ENCODE measurements at regions not wholly inside any gene's neighbourhood (a gene's known extent, or its start where the extent isn't known, plus 50 kb on each side); places are given as distances from the start of the nearest gene placed in this dataset.

DNA sequence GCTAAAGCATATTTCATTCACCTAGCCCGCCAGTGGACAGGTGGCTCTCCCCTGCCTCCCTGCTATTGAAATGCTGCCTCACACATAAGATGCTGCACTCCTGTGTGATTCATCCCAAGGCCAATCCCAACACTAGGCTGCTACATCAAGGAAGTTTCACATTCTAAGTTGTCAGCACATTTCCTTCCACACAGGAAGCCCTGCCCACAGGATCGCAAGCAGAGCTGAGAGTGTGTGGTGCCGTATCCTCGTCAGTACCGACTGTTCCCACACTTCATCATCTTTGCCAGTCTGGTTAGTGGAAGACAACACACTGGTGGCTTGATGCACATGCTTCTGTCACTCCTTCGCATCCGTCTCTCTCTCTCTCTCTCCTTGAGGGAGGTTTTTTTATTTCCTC lies 194.3 kb upstream of the PPP2R2D start:
- intact Hi-C loops (cut with DNase I; ENCODE audit: low total_unique reads): no loop called here
- peaks cover 0 to 6% of the 10 kb centered on the region in 2 donors for H3K27me3 ChIP-seq
- H3K4me1 ChIP-seq: no peaks in the 10 kb centered on the region
- DNase-seq: no peak
- peaks cover 0 to 13% (median 12%) of the 10 kb centered on the region in 3 donors for H3K9me3 ChIP-seq
- no peaks in the 10 kb centered on the region for H3K36me3 ChIP-seq
- H3K4me3 ChIP-seq: no peak overlapping the region
- TF ChIP-seq, protein P1, sequence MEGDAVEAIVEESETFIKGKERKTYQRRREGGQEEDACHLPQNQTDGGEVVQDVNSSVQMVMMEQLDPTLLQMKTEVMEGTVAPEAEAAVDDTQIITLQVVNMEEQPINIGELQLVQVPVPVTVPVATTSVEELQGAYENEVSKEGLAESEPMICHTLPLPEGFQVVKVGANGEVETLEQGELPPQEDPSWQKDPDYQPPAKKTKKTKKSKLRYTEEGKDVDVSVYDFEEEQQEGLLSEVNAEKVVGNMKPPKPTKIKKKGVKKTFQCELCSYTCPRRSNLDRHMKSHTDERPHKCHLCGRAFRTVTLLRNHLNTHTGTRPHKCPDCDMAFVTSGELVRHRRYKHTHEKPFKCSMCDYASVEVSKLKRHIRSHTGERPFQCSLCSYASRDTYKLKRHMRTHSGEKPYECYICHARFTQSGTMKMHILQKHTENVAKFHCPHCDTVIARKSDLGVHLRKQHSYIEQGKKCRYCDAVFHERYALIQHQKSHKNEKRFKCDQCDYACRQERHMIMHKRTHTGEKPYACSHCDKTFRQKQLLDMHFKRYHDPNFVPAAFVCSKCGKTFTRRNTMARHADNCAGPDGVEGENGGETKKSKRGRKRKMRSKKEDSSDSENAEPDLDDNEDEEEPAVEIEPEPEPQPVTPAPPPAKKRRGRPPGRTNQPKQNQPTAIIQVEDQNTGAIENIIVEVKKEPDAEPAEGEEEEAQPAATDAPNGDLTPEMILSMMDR (IDR thresholded peaks at IDR 0.05): no peak
- H3K27ac ChIP-seq: no peak overlapping the region

DNA sequence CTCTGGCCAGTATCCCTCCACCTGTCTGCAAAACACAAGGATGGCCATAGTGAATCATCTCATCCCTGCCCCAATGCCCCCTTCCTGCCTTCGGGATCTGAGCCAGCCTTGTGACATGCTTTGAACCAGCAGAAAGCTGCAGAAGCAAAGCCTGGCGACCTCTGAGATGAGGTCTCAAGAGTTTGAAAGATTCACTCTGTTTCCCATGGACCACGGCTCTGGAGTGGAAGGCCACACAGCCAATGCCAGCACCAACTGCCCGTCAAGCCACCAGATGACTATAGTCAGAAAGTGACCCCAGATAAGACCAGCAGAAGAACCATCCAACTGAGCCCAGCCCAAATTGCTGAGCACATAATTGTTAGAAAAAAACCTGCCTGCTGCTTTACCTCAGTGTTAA lies 193.9 kb upstream of the PPP2R2D start:
- no peaks in the 10 kb centered on the region for H3K4me1 ChIP-seq
- H3K36me3 ChIP-seq: no peaks in the 10 kb centered on the region
- peaks cover 0 to 13% (median 12%) of the 10 kb centered on the region in 3 donors for H3K9me3 ChIP-seq
- no peak for DNase-seq
- H3K27me3 ChIP-seq: peaks cover 0 to 3% of the 10 kb centered on the region in 2 donors
- no peak overlapping the region for H3K4me3 ChIP-seq
- intact Hi-C loops (cut with DNase I; ENCODE audit: low total_unique reads): no loop called here
- TF ChIP-seq, protein P1 (IDR thresholded peaks at IDR 0.05): no peak
- H3K27ac ChIP-seq: no peak overlapping the region

DNA sequence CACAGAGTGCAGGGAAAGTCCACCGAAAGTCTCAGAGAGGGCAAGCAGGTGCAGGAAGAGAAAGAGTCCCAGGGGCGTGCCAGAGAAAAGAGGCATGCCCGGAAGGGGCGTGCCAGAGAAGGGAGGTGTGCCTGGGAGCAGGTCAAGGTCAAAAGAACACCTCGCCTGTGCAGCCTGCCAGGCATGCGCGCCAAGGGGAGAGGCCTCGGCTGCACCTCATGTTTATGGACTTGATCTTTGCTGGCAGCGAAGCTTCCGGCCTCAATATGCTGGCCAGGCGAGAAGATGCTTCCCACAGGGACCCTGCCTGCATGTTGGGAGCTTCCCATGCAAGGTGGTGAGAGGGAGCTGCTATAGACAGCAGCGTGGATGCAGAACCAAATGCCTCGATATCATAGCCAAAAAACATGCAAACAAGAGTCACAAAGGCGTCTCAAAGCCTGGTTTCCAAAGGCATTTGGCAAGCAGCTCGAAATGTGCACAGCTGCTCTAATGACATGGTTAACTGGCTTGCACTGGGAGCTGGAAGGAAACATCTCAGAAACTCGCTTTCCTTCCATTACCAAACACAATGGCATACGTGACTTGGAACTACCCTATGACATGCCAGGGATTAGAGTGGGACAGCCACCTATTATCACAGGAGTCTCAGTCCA lies 192.5 kb upstream of the PPP2R2D start:
- peaks cover 0 to 13% (median 12%) of the 10 kb centered on the region in 3 donors for H3K9me3 ChIP-seq
- no peaks in the 10 kb centered on the region for H3K27me3 ChIP-seq
- DNase-seq: no peak
- H3K4me3 ChIP-seq: no peak overlapping the region
- intact Hi-C loops (cut with DNase I; ENCODE audit: low total_unique reads): no loop called here
- TF ChIP-seq, protein P1 (IDR thresholded peaks at IDR 0.05): no peak
- no peak overlapping the region for H3K27ac ChIP-seq
- H3K4me1 ChIP-seq: no peaks in the 10 kb centered on the region
- H3K36me3 ChIP-seq: no peaks in the 10 kb centered on the region

DNA sequence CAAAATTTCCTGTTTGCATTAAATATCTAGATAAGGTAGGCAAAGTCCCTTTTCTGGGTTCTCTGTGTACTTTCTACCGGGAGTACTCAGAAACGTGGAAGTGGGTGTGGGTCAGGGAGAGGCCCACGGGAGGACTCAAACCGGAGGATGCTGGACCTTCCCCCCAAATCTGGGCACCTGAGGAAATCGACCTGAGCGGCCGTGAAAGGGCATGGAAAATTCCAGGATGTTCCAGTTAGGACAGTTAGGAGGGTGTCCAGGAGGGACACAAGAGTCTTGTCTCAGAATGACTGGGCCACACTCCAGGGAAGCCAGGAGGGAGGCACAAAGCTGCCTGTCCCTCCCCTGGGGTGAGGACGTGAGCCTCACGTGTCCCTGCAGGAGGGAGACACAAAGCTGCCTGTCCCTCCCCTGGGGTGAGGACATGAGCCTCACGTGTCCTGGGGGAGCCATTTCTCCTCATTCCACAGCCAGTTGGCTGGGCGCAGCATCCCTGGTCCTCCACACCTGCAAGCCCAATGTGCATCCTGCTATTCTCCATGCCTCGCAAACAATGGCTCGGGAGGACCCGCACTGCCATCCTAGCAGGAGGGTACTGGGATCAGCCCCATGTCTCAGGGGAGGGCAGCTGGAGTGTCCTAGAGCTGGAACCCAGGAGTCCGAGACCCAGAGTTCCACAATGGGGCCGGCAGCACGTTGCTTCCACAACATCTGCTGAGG lies 190.5 kb upstream of the PPP2R2D start:
- intact Hi-C loops (cut with DNase I; ENCODE audit: low total_unique reads): no loop called here
- Histone ChIP-seq H3K4me1 (no peaks in the 10 kb centered on the region), H3K36me3 (no peaks in the 10 kb centered on the region), H3K27ac (no peak overlapping the region), H3K4me3 (no peak overlapping the region), H3K9me3 (peaks cover 0 to 13% (median 12%) of the 10 kb centered on the region in 3 donors), H3K27me3 (no peaks in the 10 kb centered on the region)
- TF ChIP-seq, protein P1 (IDR thresholded peaks at IDR 0.05): no peak
- no peak for DNase-seq

DNA sequence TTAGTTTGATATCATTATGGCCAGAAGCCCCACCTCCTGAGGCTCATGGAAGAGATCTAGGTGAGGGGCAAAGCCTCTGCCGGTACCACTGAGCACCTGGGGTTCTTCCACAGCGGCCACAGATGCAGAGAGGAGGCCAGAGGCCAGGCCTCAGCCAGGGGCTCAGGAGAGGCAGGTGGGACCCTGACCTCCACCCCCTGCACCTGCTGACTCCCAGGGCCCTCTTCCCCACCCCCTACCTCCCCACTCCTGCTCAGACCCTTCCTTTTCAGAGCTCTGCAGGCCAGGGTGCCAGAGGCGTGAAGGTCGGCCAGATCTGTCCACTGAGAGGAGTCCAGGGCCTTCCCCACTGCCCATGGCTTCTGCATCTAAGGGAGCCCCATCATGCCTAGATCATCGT lies 178.7 kb upstream of the PPP2R2D start:
- intact Hi-C loops (cut with DNase I; ENCODE audit: low total_unique reads): no loop called here
- TF ChIP-seq, protein P1 (IDR thresholded peaks at IDR 0.05): no peak
- no peaks in the 10 kb centered on the region for H3K9me3 ChIP-seq
- no peak overlapping the region for H3K4me3 ChIP-seq
- DNase-seq: no peak
- no peaks in the 10 kb centered on the region for H3K36me3 ChIP-seq
- peaks cover 0 to 8% of the 10 kb centered on the region in 2 donors for H3K27me3 ChIP-seq
- H3K27ac ChIP-seq: no peak overlapping the region
- peaks cover 0 to 12% (median 5%) of the 10 kb centered on the region in 4 donors for H3K4me1 ChIP-seq

All from tibial artery (tissue), 4 donors.